Lower leg skin (tissue), 3 donors: ENCODE measurements at regions not wholly inside any gene's neighbourhood (a gene's known extent, or its start where the extent isn't known, plus 50 kb on each side); places are given as distances from the start of the nearest gene placed in this dataset.

Source experiments
- CTCF ChIP-seq, 3 donors: fragments of 450-650 bp; IDR thresholded peaks; one replicate each; pipeline ENCODE4 v1.5.1; 2016; ENCODE audit warnings: antibody characterized with exemption in 3 of 3, mild to moderate bottlenecking in 3 of 3, moderate library complexity in 2 of 3
- POLR2A ChIP-seq, 2 donors: fragments of 450-650 bp; IDR thresholded peaks; one replicate each; pipeline ENCODE4 v1.6.1; 2016 to 2017; ENCODE audit warnings: antibody characterized with exemption in 2 of 2, mild to moderate bottlenecking in 1 of 2, moderate library complexity in 1 of 2

- no peak for TF ChIP-seq CTCF (IDR thresholded peaks at IDR 0.05)
- TF ChIP-seq POLR2A (IDR thresholded peaks at IDR 0.05) = no peak
Observed at GRCh38 chr7:41232086-41232485, 470.8 kb downstream of the INHBA start.
